ENCODE measurements at regions not wholly inside any gene's neighbourhood (a gene's known extent, or its start where the extent isn't known, plus 50 kb on each side); places are given as distances from the start of the nearest gene placed in this dataset.

DNA sequence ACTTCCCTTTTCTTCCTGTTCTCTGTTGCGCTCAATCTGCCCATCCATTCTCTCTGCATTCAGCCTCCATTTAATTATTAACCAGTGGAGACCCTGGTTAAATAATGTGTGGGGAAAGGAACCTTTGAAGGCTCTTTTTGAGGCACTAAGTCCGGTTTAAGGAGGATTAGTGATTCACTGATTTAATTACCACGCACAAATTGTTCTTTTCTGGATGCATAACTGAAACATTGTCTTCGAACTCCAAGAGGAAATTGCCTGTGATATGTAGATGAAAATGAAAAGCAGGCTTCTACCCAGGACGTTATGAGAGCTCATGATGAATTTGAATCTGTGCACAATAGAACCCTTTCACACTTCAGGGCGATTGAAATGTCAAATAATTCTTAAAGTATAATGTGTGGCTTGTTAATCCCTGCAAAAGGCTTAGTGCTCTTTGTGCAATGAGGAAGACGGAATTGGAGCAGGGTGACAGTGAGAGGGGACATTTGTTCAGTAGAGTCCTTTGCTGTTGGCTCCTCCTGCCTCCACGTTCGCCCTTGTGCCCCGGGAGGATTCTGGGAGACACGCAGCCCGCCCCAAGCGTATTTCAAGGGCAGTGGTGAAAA is 51.1 kb upstream of the ZNF236 start:
- DNase-seq = no peak

DNA sequence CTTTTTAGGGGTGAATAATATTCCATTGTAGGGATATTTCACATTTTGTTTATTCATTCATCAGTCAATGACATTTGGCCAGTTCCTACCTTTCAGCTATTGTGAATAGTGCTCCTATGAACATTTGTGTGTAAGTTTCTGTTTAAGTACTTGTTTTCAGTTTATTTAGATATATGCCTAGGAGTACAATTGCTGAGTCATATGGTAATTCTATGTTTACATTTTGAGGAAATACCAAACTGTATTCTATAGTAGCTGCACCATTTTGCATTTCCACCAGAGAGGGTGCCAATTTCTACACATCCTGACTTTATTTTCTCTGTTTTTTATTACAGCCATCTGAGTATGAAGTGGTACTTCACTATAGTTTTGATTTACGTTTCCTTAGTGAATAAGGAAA is 54.4 kb upstream of the ZNF236 start:
- no peak for DNase-seq

DNA sequence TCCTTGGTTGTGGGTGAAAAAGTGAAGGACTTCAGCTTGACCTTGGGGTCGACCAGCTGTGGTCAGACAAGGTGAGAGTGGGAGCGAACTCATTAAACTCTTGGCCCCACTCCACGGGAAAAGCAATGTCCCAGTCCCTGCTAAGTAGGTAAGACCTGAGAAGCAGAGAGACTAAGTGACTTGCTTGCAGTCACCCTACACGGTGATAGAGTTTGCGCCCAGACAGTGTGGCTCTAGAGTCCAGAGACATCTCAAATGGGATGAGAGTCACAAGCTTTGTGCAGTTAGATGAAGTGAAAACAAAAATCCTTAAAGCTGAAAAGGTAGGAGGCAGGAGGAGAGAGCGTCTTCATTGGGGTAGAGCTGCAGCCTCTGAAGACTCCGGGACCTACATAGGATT is 55.9 kb upstream of the ZNF236 start:
- no peak for DNase-seq

DNA sequence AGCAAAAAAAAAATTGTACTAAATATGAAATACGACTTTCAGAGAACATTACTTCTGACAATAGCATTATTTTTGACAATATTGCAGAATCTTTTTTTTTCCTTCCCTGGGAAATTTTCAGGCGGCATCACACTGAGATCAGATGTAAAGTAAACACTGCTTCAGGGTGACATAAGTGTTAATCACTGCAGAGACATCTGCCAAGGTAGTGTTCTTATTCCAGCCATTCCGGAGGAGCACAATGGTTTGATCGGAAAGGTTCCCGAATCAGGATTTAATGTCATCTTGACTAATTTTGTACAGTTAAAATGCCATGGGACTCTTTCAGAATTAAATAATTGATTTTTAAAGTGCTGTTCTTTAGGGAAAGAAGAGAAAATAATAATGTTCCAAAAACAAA is 56.7 kb upstream of the ZNF236 start:
- DNase-seq = no peak

DNA sequence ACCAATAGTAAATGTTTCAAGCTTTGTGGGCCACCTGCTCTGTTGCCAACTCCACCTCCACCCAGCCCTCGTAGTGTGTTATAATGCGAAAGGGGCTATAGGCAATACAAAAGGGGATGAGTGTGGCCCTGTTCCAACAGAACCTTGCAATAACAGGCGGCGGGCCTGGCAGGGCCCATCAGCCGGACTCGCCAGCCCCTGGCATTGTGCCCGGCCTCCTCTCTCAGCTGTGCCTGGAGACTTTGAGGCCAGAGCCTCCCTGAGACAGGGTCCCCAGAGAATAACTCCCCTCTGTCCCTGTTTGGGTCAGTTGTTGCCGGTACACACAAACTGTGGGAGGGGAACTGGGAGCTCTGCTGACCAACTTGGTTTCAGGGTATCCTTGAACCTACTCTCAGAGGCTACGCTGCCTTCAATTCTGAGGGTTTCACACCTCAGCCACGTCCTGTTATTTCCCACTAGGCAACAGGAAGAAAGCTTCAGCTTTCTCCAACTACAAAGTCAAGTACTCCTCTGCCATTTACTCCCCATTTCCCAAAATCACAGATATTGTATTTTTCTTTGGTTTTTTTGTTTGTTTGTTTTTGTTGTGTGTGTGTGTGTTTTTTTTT is 58.0 kb upstream of the ZNF236 start:
- no peak for DNase-seq

DNA sequence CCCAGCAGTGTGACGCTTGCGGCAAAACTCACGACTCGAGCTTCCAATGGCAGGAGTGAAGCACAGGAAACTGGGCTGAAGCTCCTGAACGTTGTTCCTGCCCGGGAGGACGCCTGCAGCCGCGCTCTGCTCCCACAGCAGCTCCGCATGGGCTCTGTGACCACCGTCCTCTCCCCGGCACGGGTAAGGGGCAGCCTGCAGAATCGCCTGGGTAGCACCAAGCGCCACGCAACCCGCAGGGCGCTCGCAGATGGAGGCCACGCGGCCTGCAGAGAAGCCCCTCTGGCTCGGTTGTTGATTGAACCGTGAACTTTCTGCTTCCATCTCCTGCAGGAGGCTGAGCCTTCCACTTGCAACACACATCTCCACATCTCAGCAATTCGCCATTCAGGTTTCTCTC is 63.3 kb upstream of the ZNF236 start:
- no peak for DNase-seq

DNA sequence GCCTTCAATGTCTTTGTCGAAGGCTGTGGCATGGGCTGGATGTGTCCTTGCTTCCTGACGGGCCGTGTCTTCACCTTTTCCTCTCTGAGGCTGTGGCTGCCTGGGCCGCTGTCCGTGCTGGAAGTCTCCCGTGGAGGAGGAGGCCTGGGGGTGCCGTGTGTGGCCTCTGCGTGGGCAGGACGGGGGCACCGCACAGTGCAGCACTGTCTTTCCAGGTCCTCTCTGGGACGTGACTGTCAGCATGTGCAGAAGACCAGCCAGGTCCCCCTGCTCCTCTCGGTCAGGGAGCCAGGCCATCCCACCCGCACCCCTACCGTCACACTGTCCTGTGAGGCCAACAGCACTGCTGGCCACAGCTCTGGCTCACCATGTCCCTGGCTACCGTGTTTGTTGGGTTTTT is 64.4 kb upstream of the ZNF236 start:
- no peak for DNase-seq

DNA sequence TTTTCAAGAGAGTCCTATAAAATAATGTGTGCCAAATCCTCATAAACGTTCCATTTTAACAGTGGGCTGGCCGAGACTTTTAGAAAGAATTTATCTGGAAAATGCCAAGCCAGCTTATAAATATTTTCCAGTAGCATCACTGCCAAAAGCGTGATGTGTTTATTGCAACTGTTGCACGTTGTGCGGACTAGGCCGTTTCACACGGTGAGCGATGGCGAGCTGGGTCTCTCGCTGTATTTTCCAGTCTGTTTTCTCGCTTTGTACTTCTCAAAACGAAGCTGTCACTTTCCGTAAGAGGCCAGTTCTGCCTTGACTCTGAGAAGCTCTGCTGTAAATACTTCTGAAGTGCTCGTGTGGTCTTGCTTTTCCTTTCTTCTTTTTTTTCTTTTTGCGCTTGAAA is 65.0 kb upstream of the ZNF236 start:
- no peak for DNase-seq

DNA sequence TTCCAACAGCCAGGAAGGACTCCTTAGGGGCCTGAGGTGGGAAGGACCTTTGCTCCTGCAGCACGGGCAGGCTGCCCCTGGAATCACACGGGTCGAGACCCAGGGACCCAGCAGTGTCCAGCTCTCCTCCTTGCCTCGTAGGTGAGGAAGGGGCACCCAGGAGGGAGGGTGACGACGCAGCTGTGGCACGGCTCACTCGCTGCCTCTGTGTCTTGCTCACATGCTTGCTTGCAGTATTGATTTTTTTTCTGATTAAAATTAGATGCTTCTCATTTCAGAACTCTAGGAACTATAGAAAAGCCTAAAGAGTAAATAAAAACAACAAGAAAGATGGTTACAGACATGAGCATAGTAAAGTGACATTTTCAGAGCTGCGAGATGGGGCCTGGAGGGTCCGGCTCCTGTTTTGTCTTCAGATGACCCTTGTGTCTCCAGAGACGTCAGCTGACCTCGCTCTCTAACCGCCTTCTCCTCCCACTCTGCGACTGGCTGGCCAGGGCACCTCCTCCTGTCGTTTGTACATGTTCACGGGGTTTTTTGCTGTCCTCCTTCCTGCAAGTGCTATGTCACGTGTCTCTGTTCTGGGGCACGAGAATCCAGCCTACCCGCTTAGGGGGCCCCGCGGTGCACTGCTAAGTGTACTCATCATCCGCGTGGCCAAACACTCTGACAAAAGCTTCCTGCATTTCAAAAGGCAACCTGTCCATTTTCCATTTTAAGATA is 65.7 kb upstream of the ZNF236 start:
- no peak for DNase-seq

DNA sequence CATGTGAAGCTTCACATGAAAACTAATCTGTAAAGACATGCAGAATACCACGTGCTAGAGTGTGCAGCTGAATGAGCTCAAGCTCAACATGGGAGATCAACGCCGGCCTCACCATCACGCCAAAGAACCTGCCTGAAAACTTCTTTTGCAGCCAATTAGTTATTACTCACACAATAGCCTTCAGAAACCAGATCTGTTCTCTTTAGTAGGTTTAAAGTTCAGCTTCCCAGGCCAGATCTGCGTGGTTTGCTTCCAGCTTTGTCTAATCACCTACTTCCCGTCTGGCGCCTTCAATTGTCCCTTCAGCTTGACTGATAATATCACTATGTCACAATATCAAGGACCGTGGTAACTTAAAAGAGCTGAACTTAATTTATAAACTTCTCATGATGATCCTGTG is 68.0 kb upstream of the ZNF236 start:
- DNase-seq = no peak

DNA sequence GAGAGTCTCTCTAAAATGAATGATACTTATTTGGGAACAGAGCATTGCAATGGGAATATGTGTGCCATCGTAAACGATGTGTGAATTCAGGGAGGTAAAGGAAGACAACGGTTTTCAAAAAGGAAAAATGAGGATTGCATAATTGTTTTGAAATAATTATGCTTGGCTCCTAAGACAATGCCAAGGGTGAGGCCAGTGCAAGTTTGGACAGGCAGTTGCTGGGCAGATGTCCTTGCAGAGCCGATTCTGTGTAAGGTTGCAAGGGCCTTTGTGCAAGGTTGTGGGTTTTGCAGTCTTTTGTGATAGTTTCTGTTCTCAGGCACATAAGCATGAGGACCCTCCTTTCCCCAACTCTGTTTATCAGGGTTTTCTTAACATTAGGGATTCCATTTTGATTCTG is 70.0 kb upstream of the ZNF236 start:
- DNase-seq = no peak

DNA sequence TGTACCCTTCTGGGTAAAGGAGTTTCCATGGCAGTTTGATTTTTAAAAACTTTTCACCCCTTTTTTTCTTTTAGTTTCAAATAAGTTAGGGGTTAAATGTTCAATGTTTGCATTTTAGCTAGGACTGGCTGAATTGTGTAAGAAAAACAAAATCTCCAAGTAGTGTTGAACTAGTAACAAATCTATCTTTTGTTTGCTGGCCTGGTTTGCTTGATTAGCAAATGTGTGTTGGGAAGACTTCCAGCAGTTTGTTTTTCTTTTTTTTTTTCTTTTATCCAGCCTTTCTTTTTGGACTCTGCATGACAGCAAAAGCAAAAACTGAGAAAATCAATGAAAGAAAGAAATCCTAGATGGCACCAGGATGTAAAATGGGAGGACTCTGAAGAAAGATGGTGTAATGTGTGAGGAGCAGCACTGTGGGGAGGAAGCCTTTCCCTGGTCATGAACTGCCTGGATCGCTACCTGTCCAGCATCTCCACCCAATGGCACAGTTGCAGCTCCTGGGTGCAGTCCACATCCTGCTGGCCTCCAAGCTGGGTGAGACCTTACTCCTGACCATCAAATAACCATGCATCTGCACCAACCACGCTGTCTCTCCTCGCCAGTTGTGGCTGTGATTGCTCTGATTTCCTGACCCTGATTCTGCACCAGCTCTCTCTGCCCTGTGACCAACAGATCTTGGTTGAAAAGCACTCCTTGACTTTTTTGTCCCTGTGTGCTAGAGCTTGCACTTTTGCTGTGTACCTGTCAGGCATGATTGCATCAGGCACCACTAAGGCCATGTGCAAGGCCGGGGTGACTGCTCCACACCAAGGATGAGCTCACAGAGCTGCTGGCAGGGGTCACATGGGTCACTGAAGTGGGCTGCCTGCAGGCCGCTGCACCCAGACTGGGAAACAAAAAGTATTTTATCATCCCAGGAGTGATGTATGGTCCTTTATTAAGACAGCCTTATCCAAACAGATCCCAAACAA is 71.2 kb upstream of the ZNF236 start:
- no peak for DNase-seq

DNA sequence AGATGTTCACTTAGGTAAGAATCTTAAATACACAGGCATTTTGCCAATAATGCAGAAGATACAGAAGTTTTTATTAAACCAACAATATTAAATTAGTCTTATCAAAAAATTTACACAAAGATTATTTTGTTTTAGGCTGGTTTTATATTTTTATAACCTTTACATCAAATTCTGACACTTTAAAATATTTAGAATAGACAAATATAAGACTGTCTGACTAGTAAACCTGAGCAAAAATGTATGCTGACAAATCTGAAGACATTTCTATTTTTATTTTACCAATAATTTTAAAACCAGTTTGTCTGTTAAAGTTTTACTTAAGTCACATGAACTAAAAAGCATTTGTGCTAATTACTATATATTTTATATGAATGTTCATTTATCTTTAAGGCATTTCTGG is 72.1 kb upstream of the ZNF236 start:
- DNase-seq = no peak

DNA sequence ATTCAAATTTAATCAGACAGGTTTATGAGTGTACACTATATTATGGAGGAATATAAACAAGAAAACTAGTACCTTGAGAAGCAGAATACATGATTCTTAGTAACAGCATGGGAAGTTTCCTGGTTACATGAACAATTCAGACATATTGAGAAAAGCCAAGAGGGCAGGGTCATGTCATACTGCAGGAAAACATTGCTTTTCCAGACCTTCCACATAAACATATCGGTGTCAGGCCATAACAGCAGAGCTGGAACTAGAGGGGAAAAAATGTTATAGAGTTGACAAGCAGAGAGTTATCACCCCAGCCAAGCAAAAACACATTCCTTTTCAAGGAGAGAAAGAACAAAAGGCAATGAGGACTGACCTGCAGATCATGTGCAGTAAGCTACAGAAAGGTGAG is 74.7 kb upstream of the ZNF236 start:
- DNase-seq = no peak

DNA sequence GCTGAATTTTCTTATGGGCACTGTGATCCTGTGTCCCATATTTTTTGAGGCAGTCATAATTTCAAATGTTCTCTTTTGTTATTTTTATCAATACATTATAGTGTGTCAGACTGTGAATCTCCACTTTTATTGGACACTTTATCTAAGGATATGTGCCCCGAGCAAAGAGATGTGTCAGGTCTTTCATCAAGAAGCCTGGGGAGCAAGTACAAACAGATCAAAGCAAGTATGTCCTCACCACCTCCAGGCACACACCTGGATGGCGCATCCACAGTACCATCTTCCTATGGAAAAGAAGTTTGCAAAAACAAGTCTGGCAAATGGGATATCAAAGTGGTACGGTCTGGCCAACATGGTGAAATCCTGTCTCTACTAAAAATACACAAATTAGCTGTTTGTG is 81.0 kb upstream of the ZNF236 start:
- DNase-seq = no peak

DNA sequence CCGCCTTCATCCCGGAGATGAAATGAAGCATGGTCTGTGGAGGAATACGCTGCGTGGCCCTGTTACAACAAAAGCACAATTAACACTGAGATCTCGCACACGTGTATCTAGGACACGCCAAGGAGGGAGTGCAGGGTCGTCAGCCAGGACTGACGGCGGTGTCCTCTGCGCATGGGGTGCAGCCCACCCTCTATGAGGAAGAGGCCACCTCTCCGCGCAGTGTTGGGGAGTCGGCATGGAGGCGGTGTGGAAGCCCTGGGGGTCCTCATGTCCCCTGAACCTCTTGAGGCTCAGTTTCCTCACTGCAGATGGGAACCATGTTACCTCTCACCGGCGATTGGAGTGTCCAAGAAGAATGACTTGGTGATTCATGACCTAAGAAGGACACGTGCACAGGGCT is 86.0 kb upstream of the ZNF236 start:
- DNase-seq = no peak

DNA sequence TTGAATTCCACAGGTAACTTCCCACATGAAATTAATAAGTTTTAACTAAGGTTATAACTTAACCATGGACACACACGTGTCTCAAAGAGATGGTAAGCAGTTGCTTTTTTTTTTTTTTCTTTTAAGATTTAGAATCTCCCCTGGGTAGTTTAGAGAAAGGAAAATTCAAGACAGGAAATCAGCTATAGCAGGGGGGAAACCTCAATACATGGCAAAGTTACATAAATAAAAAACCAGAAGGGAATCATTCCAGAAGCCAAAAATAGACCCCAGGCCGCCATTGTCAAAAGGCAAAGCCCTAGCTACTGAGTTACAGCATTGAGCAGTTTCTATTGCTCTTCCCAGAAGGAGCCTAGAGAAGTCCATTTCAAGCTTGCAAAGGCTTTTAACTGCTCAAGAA is 91.5 kb upstream of the ZNF236 start:
- DNase-seq = no peak

DNA sequence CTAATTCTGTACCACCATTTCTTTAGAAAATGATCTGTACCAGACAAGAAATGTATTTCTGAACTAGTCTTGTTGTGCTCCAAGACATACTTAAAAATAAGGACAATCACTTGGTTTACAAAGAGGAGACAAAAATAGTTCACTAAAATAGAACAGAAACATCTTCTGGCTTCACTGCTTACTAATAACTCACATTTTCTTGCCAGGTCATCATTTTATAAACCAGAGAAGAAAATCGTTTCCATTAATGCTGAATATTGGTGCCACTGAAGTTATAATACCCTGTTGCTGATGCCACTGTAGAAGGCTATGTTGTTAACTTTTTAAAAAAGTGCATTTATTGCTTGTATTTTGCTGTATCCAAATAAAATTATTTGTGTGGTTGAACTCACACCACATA is 94.8 kb upstream of the ZNF236 start:
- no peak for DNase-seq

DNA sequence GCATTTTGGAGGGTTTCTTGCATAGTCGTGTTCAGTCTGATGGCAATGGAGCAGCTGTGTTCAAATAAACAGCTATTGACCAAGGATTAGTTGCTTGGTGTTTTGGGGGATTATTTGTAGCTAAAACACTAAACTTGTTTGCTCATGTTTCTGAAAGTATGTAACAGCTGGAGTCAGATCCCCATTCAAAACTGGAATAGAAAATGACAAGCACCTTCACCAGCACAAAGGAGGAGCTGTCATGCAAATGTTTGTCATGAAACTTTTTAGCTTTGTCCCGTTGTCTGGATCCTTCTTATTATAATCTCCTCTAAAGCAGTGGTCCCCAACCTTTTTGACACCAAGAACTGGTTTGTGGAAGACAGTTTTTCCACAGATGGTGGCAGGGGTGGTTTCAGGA is 96.9 kb upstream of the ZNF236 start:
- DNase-seq = no peak

DNA sequence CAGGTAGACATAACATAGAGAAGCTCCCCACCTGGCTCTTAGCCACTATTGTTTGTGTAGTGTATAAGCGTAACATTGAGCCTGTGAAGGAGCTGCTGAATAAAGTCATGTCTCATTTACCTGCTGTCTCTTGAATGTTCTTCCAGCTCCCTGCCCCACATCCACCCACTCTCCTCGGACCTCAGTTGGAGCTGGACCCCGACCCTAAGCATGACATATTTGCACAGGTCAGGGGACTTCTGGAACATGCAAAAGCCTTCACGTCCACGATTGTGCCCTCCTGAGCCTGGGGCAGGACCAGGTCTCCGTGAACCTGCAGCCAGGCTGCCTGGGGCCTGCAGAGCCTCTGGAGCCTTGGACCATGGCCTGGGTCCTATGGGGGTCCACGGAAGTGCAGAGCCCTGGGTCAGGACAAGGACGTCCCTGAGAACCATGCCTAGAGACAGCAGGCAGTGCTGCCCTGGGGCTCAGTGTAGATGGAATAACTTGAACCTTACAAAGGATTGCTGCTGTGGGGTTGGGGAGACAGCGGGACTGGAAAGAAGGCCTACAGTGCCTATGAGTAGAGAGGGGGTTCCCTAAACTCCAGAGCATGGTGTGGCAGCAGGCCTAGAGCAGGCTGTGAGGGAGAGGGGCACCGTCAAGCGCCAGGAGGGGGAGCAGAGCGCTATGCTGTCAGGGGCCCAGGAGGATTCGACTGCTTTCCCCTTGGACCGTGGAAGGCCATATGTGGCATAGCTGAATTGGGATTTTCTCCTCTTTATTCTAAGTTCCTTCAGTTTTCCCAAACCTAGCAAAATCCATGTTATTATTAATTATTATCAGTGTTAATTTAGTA is 99.9 kb upstream of the ZNF236 start:
- DNase-seq = no peak

DNA sequence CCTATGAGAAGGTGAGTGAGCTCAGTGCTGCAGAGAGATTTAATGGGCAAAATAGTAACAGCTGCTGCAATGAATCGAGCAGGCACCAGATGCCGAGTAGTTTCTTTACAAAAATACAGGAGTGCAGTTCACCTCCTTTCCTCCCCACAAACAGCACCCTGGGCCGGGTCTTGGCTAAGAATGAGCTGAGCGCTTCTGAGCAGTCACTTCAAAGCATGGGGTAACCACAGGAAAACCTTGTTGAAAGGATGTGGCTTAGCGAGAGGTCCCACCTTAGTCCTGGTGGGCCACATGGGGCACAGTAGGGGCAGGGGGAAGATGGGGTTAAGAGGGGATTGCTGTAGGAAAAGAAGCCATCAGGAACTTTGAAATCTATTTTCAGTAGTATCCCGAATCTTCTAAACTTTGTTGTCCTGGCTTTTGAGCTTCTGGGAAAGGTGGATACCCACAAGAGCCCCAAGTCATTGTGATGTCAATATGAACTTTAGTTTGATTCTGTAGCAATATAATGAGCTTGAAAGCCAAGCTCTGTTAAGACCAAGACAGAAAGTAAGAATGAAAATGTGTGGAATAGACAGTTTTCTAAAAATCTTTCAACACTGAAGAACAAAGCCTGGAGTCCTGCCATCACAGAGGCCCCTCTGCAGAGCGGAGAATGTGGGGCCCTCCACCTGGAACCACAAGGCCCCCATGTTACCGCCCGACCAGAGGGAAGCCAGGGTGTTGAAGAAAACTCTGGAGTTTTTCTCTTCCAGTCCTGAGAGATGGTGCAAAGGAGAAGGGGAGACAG is 101.0 kb upstream of the ZNF236 start:
- no peak for DNase-seq

DNA sequence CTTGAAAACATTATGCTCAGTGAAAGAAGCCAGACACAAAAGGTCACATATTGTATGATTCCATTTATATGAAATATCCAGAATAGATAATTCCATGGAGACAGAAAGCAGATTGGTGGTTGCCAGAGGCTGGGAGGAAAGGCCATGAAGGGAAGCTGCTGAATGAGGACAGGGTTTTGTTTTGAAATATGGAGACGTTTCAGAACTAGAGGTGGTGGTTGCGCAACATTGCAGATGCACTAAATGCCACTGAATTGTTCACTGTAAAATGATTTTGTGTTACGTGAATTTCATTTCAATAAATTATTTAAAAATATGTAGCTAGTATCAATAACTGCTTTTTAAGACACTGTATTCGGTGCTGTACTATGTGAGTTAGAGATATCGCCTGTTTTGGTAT is 101.7 kb upstream of the ZNF236 start:
- DNase-seq = no peak

All from NCI-H774 (cell line).